ENCODE measurements at regions not wholly inside any gene's neighbourhood (a gene's known extent, or its start where the extent isn't known, plus 50 kb on each side); places are given as distances from the start of the nearest gene placed in this dataset.
"Not testable (repeated sequence)": the region's sequence is repeated elsewhere in the genome, so short reads cannot be mapped to it uniquely, and the experiment has no call there.

- DNase-seq (ENCODE audit: low spot score) = no peak
- Mint-ChIP-seq H3K27me3 (ENCODE audit: insufficient read depth) (no peaks in the 10 kb centered on the region), H3K27ac (no peak overlapping the region), H3K4me3 (no peak overlapping the region), H3K4me1 (ENCODE audit: low read depth) (no peaks in the 10 kb centered on the region), H3K36me3 (ENCODE audit: low read depth) (no peaks in the 10 kb centered on the region), H3K9me3 (peaks cover 7% of the 10 kb centered on the region)
- intact Hi-C loops (cut with micrococcal nuclease) = no loop called here
Observed at GRCh38 chr11:42840176-42840829, 471.5 kb upstream of the API5 start.

GRCh38 chr11:42840860-42841259 lies 470.9 kb upstream of the API5 start:
- Mint-ChIP-seq H3K27me3 (ENCODE audit: insufficient read depth) (no peaks in the 10 kb centered on the region), H3K27ac (no peak overlapping the region), H3K9me3 (peaks cover 6% of the 10 kb centered on the region), H3K4me1 (ENCODE audit: low read depth) (no peaks in the 10 kb centered on the region), H3K4me3 (no peak overlapping the region), H3K36me3 (ENCODE audit: low read depth) (no peaks in the 10 kb centered on the region)
- intact Hi-C loops (cut with micrococcal nuclease) = no loop called here
- no peak for DNase-seq (ENCODE audit: low spot score)

GRCh38 chr11:42841556-42841955 lies 470.2 kb upstream of the API5 start:
- peaks cover 4% of the 10 kb centered on the region for H3K9me3 Mint-ChIP-seq
- H3K27ac Mint-ChIP-seq = no peak overlapping the region
- no peaks in the 10 kb centered on the region for H3K36me3 Mint-ChIP-seq (ENCODE audit: low read depth)
- no peaks in the 10 kb centered on the region for H3K4me1 Mint-ChIP-seq (ENCODE audit: low read depth)
- no peak overlapping the region for H3K4me3 Mint-ChIP-seq
- H3K27me3 Mint-ChIP-seq (ENCODE audit: insufficient read depth) = no peaks in the 10 kb centered on the region
- DNase-seq (ENCODE audit: low spot score) = no peak
- intact Hi-C loops (cut with micrococcal nuclease) = no loop called here

- Mint-ChIP-seq H3K27me3 (ENCODE audit: insufficient read depth) (peaks cover 1% of the 10 kb centered on the region), H3K9me3 (peaks cover 3% of the 10 kb centered on the region), H3K27ac (no peak overlapping the region), H3K4me3 (no peak overlapping the region), H3K4me1 (ENCODE audit: low read depth) (no peaks in the 10 kb centered on the region), H3K36me3 (ENCODE audit: low read depth) (no peaks in the 10 kb centered on the region)
- intact Hi-C loops (cut with micrococcal nuclease) = no loop called here
- no peak for DNase-seq (ENCODE audit: low spot score)
Observed at GRCh38 chr11:42849362-42849761, 462.4 kb upstream of the API5 start.

- DNase-seq (ENCODE audit: low spot score) = no peak
- no peaks in the 10 kb centered on the region for H3K4me1 Mint-ChIP-seq (ENCODE audit: low read depth)
- no peak overlapping the region for H3K27ac Mint-ChIP-seq
- no peak overlapping the region for H3K4me3 Mint-ChIP-seq
- H3K27me3 Mint-ChIP-seq (ENCODE audit: insufficient read depth) = no peaks in the 10 kb centered on the region
- peaks cover 3% of the 10 kb centered on the region for H3K9me3 Mint-ChIP-seq
- intact Hi-C loops (cut with micrococcal nuclease) = no loop called here
- H3K36me3 Mint-ChIP-seq (ENCODE audit: low read depth) = no peaks in the 10 kb centered on the region
Observed at GRCh38 chr11:42857344-42857743, 454.5 kb upstream of the API5 start.

GRCh38 chr11:42870480-42870879 lies 441.3 kb upstream of the API5 start:
- intact Hi-C loops (cut with micrococcal nuclease) = no loop called here
- no peak for DNase-seq (ENCODE audit: low spot score)
- H3K36me3 Mint-ChIP-seq (ENCODE audit: low read depth) = no peaks in the 10 kb centered on the region
- no peaks in the 10 kb centered on the region for H3K4me1 Mint-ChIP-seq (ENCODE audit: low read depth)
- no peak overlapping the region for H3K27ac Mint-ChIP-seq
- no peaks in the 10 kb centered on the region for H3K27me3 Mint-ChIP-seq (ENCODE audit: insufficient read depth)
- no peak overlapping the region for H3K4me3 Mint-ChIP-seq
- peaks cover 23% of the 10 kb centered on the region for H3K9me3 Mint-ChIP-seq

- H3K36me3 Mint-ChIP-seq (ENCODE audit: low read depth); H3K27ac Mint-ChIP-seq; intact Hi-C loops (cut with micrococcal nuclease): not testable (repeated sequence)
Observed at GRCh38 chr11:42873800-42874405, 437.9 kb upstream of the API5 start.

GRCh38 chr11:42881335-42881734 lies 430.5 kb upstream of the API5 start:
- H3K36me3 Mint-ChIP-seq (ENCODE audit: low read depth); H3K27ac Mint-ChIP-seq; H3K4me3 Mint-ChIP-seq; DNase-seq (ENCODE audit: low spot score); intact Hi-C loops (cut with micrococcal nuclease); H3K27me3 Mint-ChIP-seq (ENCODE audit: insufficient read depth); H3K4me1 Mint-ChIP-seq (ENCODE audit: low read depth): not testable (repeated sequence)
- peaks cover 13% of the 10 kb centered on the region for H3K9me3 Mint-ChIP-seq

More at GRCh38 chr11:42873800-42874405, 437.9 kb upstream of the API5 start:
- not testable (repeated sequence) for H3K27me3 Mint-ChIP-seq (ENCODE audit: insufficient read depth); DNase-seq (ENCODE audit: low spot score); H3K4me3 Mint-ChIP-seq; H3K4me1 Mint-ChIP-seq (ENCODE audit: low read depth)
- H3K9me3 Mint-ChIP-seq = peaks cover 24% of the 10 kb centered on the region

- Mint-ChIP-seq H3K4me1 (ENCODE audit: low read depth) (no peaks in the 10 kb centered on the region), H3K27ac (no peak overlapping the region), H3K4me3 (no peak overlapping the region), H3K27me3 (ENCODE audit: insufficient read depth) (no peaks in the 10 kb centered on the region), H3K36me3 (ENCODE audit: low read depth) (no peaks in the 10 kb centered on the region), H3K9me3 (peaks cover 3% of the 10 kb centered on the region)
- no peak for DNase-seq (ENCODE audit: low spot score)
- intact Hi-C loops (cut with micrococcal nuclease) = no loop called here
Observed at GRCh38 chr11:42890773-42891172, 421.0 kb upstream of the API5 start.

GRCh38 chr11:42901084-42901483 lies 410.7 kb upstream of the API5 start:
- DNase-seq (ENCODE audit: low spot score) = no peak
- no peak overlapping the region for H3K4me3 Mint-ChIP-seq
- intact Hi-C loops (cut with micrococcal nuclease) = no loop called here
- H3K36me3 Mint-ChIP-seq (ENCODE audit: low read depth) = no peaks in the 10 kb centered on the region
- H3K27me3 Mint-ChIP-seq (ENCODE audit: insufficient read depth) = no peaks in the 10 kb centered on the region
- H3K4me1 Mint-ChIP-seq (ENCODE audit: low read depth) = no peaks in the 10 kb centered on the region
- peaks cover 14% of the 10 kb centered on the region for H3K9me3 Mint-ChIP-seq
- no peak overlapping the region for H3K27ac Mint-ChIP-seq

- Mint-ChIP-seq H3K36me3 (ENCODE audit: low read depth) (no peaks in the 10 kb centered on the region), H3K9me3 (peaks cover 24% of the 10 kb centered on the region), H3K4me1 (ENCODE audit: low read depth) (no peaks in the 10 kb centered on the region), H3K27me3 (ENCODE audit: insufficient read depth) (no peaks in the 10 kb centered on the region), H3K4me3 (no peak overlapping the region), H3K27ac (no peak overlapping the region)
- DNase-seq (ENCODE audit: low spot score) = no peak
- intact Hi-C loops (cut with micrococcal nuclease) = no loop called here
Observed at GRCh38 chr11:42906226-42906625, 405.6 kb upstream of the API5 start.

- no peaks in the 10 kb centered on the region for H3K4me1 Mint-ChIP-seq (ENCODE audit: low read depth)
- no peaks in the 10 kb centered on the region for H3K27me3 Mint-ChIP-seq (ENCODE audit: insufficient read depth)
- peaks cover 18% of the 10 kb centered on the region for H3K9me3 Mint-ChIP-seq
- no peak overlapping the region for H3K4me3 Mint-ChIP-seq
- no peak overlapping the region for H3K27ac Mint-ChIP-seq
- intact Hi-C loops (cut with micrococcal nuclease) = no loop called here
- no peaks in the 10 kb centered on the region for H3K36me3 Mint-ChIP-seq (ENCODE audit: low read depth)
- no peak for DNase-seq (ENCODE audit: low spot score)
Observed at GRCh38 chr11:42913731-42914130, 398.1 kb upstream of the API5 start.

- Mint-ChIP-seq H3K4me1 (ENCODE audit: low read depth) (no peaks in the 10 kb centered on the region), H3K4me3 (no peak overlapping the region), H3K9me3 (peaks cover 16% of the 10 kb centered on the region), H3K27me3 (ENCODE audit: insufficient read depth) (no peaks in the 10 kb centered on the region), H3K36me3 (ENCODE audit: low read depth) (no peaks in the 10 kb centered on the region), H3K27ac (no peak overlapping the region)
- intact Hi-C loops (cut with micrococcal nuclease) = no loop called here
- DNase-seq (ENCODE audit: low spot score) = no peak
Observed at GRCh38 chr11:42923651-42924050, 388.1 kb upstream of the API5 start.

GRCh38 chr11:42925916-42926315 lies 385.9 kb upstream of the API5 start:
- no peak overlapping the region for H3K27ac Mint-ChIP-seq
- H3K4me1 Mint-ChIP-seq (ENCODE audit: low read depth) = no peaks in the 10 kb centered on the region
- no peaks in the 10 kb centered on the region for H3K36me3 Mint-ChIP-seq (ENCODE audit: low read depth)
- intact Hi-C loops (cut with micrococcal nuclease) = no loop called here
- H3K9me3 Mint-ChIP-seq = peaks cover 7% of the 10 kb centered on the region
- no peak for DNase-seq (ENCODE audit: low spot score)
- H3K4me3 Mint-ChIP-seq = no peak overlapping the region
- H3K27me3 Mint-ChIP-seq (ENCODE audit: insufficient read depth) = no peaks in the 10 kb centered on the region
